CD4-positive, alpha-beta T cell treated with Interleukin-6 for 4 hours (primary cell): ENCODE measurements at regions not wholly inside any gene's neighbourhood (a gene's known extent, or its start where the extent isn't known, plus 50 kb on each side); places are given as distances from the start of the nearest gene placed in this dataset.
"Not testable (repeated sequence)": the region's sequence is repeated elsewhere in the genome, so short reads cannot be mapped to it uniquely, and the experiment has no call there.

ENCODE experiments used
- DNase-seq: peaks from one replicate; pipeline ENCODE4 v3.0.0-alpha.2; 2020; ENCODE audit warnings: mixed read lengths

DNA sequence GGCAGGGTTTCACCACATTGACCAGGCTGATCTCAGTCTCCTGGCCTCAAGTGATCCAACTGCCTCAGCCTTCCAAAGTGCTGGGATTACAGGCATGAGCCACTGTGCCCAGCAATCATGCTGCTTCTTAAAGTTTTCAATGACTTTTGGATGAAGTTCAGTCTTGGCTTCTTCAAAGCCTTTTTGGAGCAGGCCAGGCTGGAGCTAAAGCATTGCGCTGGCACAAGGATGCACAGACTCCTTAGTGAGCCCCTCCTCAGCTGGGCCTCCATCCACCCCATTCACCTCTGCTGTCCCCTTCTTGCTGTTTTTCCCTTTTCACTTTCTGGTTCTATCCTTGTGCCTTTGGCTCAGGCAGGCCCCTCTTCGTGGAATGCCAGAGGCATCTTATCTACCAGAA is 638.6 kb downstream of the TYW1 start:
- no peak for DNase-seq

DNA sequence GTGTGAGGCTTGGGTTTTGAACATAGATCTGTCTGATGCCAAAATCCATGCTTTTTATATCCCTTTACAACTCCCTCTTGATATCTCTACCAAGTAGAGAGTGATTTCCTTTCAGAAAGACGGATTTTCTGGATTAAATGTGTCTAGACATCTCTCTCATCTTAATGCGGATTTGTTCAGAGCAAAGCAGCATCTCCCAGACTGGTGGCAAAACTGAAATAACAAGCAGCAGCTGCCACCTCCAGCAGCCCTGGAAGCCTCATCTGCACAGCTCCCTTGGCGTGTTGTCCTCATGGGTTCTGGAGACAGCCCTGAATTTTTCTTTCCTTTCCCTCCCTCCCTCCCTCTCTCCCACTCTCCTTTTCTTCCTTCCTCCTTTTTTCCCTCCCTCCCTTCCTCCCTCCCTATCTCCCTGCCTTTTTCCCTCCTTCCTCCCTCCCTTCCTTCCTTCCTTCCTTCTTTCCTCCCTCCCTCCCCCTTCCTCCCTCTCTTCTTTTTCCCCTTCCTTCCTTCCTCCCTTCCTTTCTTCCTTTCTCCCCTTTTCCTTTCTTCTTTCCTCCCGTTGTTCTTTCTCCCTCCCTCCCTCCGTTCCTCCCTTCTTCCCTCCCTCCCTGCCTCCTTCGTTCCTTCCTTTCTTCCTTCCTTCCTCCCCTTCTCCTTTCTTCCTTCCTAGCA is 639.9 kb downstream of the TYW1 start:
- DNase-seq: no peak

DNA sequence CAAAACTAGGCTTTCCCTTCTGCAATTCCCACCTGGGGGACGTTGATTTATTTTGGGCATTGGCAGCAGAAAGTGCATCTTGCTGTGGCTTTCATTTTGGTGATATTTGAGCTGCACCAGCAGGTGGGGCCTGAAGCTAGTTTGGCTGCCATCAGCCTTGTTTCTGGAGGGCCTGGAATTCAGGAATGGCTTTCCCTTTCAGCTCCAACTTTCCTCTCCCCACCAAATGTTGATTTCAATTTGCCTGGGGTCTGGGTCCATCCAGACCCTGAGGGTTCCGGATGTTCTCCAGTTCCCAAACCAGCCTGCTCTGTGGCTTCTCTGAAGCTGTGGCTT is 640.4 kb downstream of the TYW1 start:
- DNase-seq: no peak

DNA sequence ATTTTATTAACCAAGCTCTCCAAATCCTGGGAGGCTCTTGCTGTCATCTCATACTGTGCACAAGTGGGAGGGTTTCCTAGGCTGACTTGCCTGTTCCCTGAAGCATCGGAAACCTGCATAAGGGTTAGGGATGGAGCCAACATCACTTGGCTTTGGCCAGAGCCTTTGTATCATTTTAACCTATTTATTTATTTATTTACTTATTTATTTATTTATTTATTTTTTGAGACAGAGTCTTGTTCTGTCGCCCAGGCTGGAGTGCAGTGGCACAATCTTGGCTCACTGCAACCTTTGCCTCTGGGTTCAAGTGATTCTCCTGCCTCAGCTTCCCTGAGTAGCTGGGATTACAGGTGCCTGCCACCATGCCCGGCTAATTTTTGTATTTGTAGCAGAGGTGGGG is 645.9 kb downstream of the TYW1 start:
- DNase-seq: not testable (repeated sequence)

DNA sequence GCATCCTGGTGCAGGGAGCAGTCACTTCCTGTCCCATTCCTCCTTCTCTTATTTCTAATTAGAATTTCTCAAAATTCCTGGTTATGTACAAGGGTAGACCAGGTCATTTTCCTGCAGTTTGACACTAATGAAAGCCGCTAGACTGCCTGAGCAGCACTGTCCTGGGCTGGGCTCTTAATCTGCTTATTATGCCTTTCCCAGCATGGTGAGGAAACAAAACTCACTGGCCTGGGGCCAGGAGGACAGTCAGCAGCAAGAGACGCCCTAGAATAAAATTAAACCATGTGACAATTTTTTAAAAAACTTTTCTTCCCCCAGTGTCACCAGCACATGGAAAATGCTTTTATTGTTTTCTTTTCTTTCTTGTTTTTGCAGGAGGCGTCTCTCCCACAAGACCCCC is 647.5 kb downstream of the TYW1 start:
- no peak for DNase-seq

DNA sequence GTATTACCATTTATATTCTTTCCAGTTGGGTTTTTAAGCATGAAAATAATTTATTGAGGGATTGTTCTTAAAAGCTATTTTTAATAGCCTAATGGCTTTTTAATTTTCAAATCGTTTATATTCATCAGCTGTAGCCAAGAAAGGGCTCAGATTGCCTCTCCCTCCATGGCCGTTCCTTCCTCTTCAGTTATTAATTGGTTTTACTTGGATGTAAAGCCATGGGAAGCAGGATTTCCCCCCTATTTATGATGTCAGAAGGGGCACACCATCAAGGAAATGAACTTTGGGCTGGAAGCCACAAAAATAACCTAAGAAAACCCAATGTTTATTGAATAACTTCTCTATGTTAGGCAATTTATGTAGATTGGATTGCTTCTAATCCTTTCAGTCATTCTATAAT is 656.3 kb downstream of the TYW1 start:
- no peak for DNase-seq

DNA sequence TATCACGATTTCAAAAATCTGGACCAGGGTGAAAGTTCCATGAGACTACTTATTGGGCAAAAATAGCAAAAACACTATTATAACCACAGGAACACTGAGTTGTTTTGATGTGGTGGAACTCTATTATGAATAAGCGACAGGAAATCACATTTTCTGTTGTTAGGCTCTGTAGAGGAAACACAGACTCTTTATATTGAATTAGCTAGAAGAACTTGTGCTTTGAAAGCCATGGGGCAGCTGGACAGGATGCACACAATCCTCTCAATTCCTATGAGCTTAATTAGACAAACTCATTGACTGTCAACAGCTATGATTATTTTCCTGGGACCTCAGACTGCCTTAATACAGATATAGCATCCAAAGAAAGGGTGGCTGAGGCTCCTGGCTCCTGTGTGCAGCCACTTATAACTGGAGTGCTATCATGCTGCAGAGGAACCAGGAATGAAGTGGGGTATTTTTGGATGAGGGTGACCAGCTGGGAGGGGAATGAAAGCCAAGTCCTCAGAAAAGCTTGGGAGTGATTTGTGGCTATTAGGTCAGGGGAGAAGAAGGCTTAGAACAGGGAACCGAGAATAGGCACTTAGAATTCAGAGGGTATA is 657.3 kb downstream of the TYW1 start:
- no peak for DNase-seq

DNA sequence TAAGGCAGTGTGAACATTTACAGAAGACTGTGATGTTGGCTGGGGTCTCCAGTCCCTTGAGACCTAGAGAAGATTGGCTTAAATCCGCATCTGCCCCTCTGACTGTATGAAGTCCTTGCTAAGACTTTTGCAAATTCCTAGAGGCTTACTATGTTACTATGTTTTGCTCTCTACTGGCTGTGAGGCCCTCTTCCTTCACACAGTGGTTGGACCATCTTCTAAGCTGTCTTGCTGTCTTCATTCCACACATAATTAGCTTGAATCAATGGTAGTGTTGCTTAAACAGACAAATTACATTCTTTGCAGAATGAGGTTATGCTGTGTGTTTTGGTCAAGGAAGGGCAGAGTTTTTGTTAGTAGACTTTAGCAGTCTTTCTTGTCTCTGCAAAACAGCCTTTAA is 658.0 kb downstream of the TYW1 start:
- DNase-seq: no peak

DNA sequence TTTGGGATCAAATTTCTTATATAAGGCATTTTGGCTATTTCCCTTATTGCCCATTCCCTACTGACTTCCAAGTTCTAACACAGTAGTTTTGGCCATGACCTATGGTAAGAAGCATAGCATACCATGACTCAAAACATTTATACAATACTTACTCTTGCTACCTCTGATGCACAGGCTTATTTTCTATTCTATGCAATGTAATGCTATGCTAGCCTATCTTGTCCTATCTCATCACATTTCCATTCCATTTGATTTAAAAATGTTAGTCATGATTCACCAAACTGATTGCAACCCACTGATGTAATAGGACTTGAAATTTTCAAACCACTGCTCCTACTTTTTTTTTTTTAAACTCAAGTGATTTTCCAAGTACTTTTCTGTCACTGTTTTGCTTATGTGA is 658.5 kb downstream of the TYW1 start:
- DNase-seq: no peak

DNA sequence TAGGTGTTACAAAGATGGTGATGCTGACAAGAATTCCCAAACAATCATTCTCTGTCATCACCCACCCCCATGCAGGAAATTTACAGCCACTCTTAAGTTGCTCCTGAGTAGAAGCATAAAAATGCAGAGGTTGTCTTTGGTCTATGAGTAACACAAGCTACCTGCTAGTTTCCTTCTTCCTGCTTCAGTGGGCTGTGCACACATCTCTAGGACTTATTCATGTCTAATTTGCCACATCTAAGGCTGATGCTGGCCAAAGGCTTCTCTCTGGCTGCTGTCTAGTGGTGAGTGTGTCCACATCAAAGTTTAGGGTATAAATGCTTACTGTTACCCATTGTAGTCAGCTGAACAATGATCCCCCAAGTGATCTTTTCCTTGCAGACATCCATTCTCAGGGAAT is 662.5 kb downstream of the TYW1 start:
- DNase-seq: no peak

DNA sequence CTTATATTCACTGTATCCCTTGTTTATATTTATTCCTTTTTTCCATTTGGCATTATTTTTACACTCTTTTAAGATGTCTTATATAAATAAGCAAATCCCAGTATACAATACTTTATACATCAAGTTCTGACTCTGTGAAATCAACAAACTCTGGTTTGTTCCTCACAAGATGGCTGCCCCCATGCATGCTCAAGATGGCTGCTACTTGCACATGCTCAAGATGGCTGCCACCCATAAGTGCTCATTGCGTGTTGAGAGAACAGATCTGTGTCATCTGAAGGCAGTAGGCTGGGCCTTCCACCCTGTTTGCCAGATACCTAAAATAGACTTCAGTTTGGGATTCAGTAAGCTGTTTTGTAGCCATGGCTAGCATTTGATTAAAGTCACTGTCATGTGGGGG is 666.2 kb downstream of the TYW1 start:
- DNase-seq: no peak

DNA sequence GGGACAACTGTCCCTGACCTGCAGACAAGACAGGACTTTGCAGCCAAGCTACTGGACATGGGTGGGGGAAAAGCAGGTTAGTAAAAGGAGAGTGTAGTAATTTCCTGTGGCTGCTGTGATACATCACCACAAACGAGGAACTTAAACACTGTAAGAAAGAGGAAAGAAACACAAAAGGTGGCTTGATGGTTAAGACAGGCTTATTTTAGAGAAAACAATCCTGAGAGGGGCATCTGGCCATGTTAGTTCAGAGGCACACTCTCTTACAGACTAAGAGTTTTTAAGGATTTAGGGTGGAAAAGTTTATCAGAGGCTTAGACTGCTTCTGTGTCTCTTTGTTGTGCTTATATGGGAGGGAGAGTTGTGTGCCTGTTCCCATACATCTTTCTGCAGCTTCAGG is 667.0 kb downstream of the TYW1 start:
- DNase-seq: no peak

DNA sequence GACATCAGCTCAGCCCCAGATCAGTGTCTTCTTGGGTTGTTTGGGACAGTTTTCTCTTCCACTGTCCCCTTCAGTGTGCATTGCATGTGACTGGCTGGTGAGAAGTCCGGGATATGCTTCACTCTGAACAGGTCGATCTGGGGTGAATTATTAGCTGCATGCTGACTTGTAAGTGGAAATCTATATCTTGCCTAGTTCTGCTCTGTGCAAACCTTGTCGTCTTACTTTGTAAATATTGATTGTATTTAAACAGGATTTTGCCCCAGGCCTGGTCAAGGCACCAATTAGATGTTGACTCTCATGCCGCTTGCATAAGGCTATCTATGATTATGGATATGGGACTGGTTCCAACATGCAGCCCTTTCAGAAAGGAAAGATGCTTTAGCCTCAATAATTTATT is 669.7 kb downstream of the TYW1 start:
- not testable (repeated sequence) for DNase-seq

DNA sequence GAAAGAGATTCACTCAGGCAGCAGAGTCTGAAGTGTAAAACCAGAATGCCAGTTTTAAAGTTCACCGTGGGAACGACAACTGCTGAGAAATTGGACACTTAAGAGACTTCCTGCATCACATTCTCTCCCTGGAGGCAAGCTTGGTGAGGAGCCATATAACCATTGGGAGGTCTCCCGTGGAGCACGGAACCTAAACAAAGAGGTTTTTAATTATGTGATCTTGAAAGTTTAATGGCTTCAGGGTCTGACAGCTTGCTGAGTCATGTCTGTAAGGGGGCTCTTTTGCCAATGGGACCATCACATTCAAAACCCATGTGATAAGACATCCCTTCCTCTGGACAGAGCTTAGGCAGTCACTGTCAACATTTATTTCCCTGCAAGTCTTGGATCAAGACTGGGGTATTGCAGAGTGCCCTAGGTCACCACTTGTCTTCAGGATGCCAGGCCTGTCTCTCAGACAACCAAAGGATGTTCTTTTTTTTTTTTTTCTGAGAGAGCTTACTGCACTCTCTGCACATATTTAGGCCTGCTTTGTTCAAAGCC is 674.4 kb downstream of the TYW1 start:
- DNase-seq: no peak

DNA sequence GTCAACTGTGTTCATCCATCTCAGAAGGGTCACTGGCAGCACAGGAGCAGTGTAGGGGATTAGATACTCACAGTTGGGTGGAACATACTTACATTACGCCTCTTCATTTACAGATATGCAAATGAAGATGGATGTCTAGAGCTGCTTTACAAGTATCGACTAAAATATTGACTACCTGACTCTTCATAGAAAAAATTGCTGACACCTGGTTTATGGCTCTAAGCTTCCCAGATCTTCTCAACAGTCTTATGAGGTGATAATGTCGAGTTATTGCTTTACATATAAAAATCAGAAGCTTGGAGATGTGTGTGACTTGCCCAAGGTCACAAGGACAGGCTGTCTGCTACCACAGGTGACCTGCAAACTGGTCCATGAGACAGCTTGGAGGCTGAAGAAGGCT is 677.2 kb downstream of the TYW1 start:
- DNase-seq: no peak

DNA sequence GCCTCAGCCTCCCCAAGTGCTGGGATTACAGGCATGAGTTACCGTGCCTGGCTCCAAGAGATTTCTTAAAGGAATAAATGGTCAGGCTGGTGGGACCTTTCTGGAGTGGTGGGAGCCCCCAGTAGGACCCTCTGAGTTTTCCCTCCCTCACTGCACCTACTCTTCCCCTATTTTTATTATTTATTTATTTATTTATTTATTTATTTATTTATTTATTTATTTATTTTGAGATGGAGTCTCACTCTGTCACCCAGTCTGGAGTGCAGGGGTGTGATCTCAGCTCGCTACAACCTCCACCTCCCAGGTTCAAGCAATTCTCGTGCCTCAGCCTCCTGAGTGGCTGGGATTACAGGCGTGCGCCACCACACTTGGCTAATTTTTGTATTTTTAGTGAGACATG is 678.2 kb downstream of the TYW1 start:
- not testable (repeated sequence) for DNase-seq

DNA sequence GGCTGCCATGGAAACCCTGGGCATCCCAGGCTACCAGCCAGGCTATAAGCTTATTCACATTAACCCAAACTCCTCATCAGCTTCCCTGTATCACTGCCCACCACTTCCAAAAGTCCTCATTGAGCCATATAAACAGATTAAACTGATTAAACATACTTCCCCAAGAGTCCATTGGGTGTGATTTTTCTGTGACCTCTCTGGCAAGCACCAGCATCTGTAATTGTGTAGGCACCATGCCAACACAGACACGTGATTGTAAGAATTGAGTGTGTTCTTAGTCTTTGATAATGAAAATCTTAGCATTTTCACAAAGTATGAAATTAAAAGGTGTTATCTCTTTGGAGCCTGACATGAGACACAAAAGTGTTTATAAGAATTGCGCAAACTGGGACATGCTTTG is 679.3 kb downstream of the TYW1 start:
- no peak for DNase-seq

DNA sequence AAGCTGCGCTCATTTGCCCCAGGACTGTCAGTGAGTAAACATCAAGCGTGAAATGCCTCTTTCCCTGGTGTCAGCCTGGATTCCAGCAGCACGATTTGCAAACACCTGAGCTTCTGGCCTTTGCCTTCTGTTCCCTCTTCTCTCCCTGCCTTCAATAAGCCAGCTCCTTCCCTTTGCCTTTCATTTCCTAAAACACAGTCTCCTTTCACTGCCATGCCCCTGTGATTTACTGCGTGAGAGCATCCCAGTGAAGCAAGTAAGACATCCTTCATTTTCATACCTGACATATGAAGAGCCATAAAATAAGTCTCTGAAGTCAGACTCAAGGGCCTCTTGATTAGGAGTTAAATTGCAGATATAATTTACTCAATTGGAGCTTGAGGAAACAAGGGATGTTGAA is 681.8 kb downstream of the TYW1 start:
- no peak for DNase-seq

DNA sequence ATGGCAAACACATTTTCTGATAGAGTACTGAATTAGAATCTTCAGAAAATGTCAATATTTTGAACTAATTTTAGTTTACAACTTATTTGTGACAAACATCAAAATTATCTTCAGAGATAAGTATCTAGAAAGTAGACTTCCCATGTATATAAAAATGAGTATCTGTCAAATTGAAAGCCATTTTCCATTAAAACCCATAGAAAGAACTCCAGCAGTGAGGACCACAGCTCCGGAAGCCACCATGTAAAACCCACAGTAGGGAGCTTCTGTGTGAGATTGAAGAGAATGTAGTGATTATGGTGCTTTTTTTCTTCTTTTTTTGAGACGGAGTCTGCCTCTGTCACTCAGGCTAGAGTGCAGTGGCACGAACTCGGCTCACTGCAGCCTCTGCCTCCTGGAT is 687.0 kb downstream of the TYW1 start:
- DNase-seq: no peak

DNA sequence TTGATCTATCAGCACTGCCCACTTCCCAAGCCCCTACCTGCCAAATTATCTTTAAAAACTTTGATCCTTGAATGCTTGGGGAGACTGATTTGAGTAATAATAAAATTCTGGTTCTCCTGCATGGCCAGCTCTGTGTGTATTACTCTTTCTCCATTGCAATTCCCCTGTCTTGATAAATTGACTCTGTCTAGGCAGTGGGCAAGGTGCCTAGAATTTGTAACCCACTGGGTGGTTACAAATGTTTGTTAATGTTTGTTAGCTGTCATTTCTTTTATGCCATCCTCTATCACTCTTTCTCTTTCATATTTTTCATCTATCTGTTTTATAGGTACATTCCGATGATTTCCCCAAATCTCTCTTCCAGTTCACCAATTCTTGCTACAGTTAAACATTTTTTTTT is 694.1 kb downstream of the TYW1 start:
- no peak for DNase-seq

DNA sequence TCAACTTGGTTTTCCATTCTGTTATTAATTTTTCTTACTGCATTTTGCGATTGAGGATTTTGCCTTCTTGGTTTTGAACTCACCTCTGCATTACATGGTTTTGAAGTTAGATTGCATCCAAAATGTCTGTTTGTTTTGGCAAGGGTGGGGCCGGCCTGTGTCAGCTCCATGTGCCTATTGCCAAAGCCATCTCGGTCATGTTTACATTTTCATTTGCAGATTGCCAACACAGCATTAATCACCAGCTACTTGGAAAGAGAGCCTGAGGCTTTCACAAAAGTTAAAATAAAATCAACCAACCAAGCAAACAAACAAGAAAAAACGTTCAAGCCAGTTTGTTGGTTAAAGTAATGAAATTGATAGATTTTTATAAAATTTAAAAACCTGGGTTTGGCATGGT is 695.8 kb downstream of the TYW1 start:
- DNase-seq: no peak

DNA sequence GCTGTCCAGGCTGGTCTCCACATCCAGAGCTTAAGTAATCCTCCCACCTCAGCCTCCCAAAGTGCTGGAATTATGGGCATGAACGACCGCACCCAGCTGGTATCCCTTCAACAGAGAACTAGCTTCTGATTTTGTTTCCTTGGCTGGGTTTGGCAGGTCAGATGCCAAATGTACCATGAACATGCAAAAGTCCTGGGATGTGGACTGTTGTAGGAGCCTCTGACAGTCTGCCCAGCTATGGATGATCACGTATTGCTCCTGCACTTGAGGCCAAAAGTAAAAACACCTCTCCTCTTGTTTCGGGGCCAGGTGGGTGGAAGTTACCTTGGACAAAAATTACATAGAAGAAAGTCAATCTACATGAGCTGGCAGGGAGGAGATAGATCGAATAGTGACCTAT is 699.5 kb downstream of the TYW1 start:
- DNase-seq: no peak

DNA sequence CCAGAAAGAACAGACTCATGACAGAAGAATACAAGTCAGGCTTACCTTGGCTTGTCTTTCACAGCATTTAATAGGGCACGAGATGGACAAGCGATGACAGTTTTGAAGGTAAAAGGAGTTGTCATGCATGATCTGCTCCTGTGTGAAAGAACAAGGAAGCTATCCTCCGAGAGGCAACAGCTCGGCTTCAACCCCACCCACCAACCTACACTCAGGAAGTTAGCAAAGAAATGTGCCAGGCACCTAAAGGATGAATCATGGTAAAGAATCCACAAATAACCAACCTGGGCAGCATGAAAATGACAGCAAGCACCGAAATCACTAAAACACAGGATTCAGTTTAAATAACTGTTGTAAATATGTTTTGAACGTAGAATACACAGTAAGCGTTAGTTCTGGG is 700.2 kb downstream of the TYW1 start:
- DNase-seq: no peak

DNA sequence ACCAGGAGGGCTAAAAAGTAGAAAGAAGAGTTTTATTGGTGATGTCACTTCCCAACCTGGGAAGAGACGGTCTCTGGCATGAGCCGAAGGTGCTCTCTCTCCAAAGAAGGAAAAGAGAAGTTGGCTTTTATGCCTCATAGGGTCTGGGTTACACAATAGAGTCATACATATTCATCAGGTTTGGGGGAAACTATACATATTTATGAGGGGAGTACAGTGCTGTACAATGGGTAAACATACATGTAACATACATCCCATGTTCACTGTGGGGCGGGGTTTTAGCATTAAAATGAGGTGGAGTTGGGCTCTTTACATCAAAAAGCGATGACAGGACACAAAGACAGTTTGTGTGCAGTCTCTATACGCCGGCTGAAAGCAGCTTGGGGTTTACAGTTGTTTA is 701.7 kb downstream of the TYW1 start:
- no peak for DNase-seq

DNA sequence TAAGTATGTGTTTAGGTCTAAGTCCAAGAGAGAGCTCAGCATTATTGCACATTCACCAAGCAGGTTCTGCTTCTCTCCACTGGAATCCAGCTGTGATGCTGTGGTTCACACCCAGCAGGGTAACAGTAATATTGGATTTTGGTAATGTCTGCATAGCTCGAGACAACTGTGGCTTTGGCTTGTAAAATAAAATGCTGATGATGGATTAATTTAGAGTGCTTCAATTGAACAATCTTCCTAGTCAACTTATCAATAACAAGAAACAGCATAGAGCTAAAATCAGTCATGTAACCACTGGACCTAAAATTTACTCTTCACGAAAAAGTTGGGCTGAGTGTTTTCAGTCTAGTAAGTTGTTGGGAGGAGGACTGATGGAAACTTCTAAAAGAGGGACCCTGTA is 709.2 kb downstream of the TYW1 start:
- DNase-seq: no peak
